HG03039 (cell line): ENCODE measurements at regions not wholly inside any gene's neighbourhood (a gene's known extent, or its start where the extent isn't known, plus 50 kb on each side); places are given as distances from the start of the nearest gene placed in this dataset.

Experiments
- ATAC-seq: cut with Tn5 transposase; IDR thresholded peaks from one replicate; pipeline ENCODE4 v1.9.1; 2021; ENCODE audit warnings: mild to moderate bottlenecking, moderate library complexity; ENCODE audit not compliant: unreplicated experiment

DNA sequence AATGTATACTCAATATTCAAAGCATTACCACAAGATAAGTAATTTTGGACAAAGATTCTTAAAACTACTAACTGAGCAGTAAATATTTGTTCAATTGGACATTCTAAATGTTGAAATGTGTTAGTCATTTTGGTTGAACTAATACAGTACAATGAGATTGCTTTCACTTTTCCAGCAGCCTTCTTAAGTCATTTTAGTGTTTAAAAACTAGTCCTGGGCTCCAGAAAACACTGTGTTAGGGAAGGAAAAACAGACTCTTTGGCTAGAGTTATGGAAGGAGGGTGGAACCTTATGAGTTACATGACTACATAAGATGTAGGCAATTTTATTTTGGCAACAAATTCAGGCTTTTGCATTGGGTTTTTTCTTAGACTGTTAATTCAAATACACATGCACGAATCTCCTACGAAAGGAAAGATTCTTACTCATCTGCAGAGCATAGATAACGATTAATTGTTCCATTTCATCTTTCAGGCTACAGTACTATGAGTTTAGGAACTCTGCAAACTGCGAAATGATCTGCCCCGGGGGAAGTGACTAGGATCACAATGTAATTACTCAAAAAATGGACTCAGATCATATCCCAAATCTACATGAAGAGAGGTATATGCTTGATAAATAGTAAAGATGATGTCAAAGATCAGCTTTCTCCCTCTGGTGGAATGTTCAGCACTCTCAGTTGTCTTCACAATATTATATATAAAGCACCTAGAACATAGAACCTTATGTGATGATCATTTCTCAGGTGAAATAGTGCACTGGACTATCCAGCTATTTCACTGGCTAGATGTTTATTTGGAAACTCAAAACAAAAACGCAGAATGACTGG is 492.8 kb upstream of the MDFIC2 start:
- ATAC-seq: no peak

DNA sequence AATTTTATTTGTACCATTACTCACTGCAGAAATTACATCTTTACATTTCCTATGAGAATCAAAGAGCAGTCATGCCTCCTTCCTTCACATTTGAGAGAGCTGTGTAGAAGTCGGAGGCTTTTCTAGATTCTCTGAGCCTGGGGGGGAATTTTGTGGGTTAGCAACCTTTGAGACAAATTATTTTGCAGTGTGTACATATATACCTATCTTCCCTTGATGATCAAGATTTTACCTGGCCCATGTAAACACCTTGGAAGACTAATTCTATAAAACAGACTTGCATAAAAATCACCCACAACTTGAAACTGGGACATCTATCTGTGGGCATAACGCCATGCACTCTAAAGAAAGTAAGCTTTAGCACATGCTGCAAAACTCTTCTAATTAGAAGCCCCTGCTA is 491.5 kb upstream of the MDFIC2 start:
- no peak for ATAC-seq

DNA sequence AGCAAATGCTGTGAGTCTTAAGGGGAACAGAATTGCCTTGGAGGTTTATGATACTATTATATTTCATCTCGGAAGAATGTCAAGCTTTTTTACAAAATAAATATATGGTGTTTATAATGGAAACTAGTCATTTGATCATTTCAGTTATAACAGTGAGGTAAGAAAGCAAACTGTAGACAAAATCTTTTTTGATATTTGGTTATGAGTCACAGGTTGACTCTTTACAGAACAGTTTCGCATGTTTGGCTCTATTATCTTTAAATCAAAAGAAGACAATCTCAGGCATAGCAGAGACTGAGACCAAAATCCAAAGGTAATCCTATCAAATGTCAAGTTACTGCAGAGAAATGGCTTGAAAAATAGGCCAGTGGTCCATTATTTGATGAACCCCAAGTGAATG is 490.9 kb upstream of the MDFIC2 start:
- ATAC-seq: no peak

DNA sequence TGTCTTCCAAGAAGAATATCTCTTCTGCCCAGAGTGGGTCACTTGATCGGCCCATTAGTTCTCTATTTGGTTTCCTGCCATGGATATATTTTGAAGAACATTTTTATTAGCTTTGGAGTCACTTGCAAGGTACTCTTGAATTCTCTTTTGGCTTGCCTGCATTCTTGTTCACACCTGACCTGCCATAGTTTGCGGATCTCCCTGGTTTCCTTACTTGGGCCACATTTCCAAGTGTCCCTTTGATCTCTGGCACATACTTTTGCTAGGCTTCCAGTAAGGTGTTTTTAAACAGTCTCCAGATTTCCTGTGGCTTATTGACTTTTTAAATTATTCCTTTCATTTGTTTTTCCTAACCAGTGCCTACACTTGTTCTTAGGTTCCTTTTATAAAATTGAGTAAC is 488.5 kb upstream of the MDFIC2 start:
- ATAC-seq: no peak

DNA sequence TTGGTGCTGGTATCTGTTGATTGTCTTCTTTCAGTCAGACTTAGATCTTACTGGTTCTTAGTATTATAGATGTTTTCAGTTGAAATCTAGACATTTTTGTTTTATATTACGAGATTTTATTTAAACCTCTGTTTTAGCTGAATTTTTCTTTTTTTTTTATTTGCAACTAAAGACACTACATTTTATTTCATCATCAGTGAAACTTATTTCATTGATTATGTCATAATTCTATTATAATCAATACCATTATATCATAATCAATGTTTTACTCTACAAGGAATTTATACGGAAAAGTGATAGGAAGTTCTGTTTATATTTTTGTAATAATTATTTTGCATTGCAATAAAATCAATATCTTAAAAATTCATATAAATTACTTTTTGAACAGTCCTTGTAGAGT is 477.4 kb upstream of the MDFIC2 start:
- no peak for ATAC-seq

DNA sequence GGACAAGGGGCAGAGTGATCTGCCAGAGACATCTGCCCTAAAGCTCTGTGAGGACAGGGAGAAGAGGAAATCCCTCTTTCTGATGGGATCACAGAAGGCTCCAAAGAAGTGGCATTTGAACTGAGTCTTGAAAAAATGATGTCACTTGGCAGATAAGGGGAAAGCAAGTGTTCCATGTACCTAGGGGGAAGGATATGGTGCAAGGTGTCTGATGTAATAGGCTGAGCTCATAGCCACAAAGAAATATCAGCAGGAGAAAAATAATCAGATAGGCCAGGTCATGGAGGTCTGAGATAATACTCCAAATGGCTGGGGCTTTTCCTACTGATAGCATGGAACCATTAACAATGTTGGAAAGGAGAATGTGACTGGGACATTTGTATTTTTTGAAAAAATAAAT is 468.4 kb upstream of the MDFIC2 start:
- ATAC-seq: no peak

DNA sequence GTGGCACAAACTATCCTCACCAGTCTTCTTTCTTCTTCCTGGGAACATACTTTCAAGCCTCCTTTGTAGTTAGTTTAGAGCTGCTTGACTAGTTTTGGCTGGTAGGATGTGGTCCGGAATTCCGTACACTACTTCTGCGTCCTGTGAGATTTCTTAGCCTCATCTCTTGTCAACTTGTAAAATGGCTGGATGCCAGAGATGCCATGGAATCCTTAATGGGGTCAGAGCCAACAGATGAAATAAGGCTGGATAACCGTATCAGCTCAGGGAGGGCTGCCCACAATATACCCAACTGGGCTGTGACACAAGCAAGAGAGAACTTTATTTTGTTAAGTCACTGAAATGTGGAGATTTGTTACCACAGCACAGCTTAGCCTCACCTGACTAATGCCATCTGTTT is 466.9 kb upstream of the MDFIC2 start:
- no peak for ATAC-seq

DNA sequence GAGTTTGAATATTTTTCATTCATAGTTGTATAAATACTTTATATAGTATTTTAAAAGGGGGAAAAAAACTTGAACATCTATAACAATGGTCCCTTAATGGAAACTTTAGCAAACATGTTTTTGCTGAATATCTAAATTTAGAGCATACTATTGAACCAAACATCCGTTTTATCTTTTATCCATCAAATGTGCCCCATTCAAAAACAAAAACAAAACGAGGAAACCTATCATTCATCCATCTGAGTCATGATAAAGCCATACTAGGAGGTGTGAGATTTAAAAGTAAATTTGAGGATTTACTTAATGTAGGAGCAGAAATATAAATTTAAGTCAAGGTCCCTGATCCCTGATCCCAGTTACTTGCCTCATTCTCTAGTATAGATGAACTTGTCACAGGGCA is 463.6 kb upstream of the MDFIC2 start:
- no peak for ATAC-seq

DNA sequence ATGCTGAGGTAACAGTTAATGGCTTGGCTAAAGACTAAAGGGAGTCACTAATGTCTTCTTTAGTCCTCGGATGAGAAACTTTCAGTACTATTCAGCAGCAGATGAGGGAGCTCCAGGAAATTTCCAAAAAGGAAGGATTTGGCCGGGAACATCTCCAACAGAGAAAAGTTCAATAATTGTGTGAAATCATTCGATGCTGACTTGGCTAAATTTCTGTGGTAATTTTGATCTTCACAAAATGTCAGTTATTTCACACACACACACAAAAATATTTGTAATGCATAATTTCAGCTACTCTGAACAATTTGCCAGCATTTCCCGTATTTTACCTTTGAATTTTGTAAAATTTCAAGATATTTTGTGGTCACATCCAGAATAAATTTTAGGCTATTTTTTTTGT is 462.8 kb upstream of the MDFIC2 start:
- ATAC-seq: no peak

DNA sequence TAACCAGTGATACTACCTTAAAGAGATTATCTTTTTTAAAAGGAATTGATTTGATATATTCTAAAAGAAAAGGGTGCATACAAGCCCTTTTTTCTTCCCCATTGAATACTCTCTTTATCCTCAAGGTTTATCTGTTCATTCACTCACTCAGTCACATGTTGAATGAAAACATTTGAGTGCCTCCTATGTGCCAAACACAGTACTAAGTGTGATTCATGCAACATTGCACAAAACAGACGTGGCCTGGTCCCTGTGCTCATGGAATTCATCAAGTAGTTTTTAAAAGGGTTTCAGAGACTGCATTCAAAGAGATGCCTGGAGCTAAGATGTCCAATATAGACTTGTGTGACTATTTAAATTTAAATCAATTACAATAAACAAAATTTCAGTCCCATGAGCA is 462.2 kb upstream of the MDFIC2 start:
- no peak for ATAC-seq

DNA sequence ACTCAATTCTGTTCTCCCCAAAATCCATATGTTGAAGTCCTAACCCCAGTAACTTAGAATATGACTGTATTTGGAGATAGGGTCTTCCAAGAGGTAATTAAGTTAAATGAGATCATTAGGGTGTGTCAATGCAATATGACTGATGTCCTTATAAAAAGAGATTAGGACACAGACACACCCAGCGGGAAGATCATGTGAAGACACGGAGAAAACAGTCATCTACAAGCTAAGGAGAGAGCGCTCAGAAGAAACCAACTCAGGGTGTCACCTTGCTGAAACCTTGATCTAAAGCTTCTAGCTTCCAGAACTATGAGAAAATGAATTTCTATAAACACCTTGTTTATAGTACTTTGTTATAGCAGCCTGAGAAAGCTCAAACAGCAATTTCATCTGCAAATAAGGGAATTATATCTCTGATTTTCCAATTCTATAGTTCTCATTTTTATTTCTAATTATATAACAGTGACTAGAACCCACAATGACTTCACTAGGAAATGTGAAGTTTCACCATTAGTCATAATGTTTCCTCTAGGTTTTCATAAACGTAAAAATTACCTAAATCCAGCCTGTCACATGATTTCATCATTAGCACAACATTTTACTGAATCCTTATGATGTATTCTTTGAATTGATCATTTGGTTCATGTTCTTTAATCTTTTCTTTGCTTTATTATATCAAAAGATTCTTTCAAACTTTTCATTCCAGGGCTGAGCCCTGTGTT is 459.1 kb upstream of the MDFIC2 start:
- ATAC-seq: no peak

DNA sequence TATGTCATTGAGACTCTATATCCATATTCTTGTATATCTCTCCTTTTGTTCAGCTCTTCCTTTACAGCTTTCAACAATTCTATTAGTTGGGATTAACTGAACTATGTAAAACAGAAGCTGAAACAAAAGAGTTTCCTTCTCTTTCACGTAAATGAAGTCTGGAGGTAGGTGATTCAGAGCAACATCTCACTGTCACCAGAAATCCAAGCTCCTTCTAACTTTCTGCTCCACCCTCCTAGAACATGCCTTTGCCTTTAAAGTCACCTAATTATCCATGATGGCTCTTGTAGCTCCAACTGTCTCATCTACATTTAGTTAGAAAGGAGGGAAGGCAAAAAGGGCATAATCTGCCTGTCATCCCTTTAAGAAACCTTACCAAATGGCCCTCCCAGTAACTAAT is 458.2 kb upstream of the MDFIC2 start:
- ATAC-seq: no peak

DNA sequence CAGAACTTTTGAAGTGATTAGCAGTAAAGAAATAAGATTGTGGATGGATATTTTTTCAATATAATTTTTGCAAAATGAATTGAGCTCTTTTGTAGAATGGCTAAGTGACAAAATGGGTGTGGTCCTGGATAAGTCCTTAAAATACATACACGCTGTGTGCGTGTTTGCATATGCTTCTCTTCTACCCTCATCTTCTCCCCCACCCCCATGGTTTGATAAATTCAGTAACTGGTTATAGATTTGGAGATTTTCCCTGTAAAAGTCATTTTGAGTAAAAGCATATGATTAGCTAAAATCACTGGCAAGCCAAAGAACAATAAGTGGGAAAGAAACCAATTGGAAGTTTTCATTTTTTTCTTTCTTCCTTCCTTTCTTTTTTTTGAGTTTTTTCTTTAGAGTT is 453.9 kb upstream of the MDFIC2 start:
- no peak for ATAC-seq

DNA sequence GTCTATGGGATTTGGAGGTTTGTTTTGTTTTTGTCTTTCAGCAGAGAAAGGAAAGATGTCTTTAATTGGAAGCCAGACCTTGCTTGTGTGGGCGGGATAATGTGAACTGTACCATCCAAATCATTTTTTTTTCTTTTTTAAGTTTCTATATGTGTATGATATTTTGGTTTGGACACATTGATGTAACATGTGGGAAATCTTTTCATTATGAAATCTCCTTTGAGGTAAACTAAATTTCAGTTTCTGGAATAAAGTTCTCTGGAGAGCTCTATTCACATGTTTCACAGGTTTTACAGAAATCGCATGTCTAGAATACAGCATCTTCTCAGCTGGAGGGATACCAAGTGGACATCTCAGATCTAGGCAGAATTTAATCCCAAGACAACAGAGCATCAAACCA is 451.5 kb upstream of the MDFIC2 start:
- no peak for ATAC-seq

DNA sequence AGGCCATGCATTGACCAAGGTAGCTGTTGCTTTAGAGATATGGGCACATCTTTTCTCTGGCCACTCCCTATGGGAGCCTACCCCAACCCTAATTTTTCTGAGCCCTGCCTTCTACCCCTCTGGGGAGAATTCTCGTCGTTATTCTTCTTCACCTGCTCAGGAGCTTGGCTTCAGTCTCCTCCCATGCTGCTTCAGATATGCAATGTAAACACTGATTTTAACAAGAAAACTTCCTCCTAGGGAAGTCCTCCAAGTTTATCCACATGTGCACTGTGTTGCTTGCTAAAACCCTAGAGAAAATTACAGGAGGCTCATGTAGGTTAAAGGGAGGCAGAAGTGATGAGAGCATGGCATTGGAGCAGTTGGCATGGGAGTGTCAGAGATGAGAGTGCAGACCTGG is 445.2 kb upstream of the MDFIC2 start:
- no peak for ATAC-seq

DNA sequence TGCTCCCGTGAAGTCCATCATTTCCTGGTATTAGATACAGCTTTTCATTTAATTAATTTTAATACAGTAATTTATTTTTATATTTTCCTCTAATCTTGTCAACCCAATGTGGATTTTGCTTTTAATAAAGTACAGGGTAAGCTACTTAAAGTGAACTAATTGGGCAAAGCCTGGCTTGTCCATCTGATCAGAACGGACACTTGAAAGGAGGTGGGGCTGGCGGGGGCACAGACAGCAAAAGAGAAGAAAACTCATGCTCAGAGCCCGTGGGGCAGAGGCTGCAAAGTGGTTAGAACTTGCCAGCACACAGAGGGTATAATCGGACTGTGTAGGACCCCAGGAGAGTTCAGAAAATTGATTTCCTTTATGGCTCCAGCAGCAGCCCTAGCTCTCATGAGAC is 443.1 kb upstream of the MDFIC2 start:
- ATAC-seq: no peak

DNA sequence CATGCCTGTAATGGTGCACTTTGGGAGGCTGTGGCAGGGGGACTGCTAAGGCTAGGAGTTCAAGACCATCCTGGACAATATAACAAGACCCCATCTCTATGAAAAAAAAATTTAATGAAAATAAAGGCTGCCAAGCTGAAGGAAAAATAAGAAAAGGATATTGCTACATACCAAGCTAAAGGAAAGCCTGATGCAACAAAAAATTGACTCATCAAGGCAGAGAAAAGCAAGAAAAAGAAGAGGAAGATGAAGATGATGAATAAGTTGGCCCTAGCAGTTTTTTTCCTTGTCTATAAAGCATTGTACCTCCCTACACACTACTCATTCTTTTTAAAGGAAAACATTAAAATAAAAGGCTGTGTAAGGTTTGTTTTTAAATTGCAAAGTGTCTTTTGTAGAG is 441.9 kb upstream of the MDFIC2 start:
- no peak for ATAC-seq

DNA sequence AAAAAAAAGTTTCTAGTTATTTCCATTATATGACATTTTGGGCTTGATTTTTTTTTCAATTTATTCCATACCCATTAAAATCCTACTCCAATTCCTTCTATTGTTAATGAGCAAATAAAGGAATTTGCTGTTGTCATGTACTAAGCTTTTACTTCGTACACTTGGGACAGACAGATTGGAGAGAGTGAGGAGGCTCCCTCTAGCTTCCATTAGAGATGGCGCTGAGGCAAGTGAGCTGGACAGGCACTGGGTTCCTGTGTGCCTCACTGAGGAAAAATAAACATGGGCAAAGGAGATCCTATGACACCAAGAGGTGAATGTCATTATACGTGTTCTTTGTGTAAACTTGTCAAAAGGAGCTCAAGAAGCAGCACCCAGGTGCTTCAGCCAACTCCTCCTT is 441.1 kb upstream of the MDFIC2 start:
- ATAC-seq: no peak

DNA sequence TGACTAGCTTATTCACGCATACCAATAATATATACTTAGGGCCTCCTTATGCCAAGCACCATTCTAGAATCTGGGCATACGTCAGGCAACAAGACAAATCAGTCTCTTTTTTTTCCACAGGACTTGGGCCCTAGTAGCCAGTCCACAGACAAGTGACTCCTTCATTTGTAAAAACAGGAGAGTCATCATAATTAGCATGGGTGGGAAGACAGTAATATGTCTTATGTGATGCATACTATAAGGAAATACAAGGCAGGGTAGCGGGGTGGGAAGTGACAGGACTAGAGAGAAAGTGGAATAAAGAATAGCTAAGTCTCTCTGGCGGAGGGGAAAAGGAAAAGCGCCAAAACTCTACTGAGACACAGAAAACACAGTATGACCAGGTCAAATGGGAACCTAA is 439.6 kb upstream of the MDFIC2 start:
- no peak for ATAC-seq

DNA sequence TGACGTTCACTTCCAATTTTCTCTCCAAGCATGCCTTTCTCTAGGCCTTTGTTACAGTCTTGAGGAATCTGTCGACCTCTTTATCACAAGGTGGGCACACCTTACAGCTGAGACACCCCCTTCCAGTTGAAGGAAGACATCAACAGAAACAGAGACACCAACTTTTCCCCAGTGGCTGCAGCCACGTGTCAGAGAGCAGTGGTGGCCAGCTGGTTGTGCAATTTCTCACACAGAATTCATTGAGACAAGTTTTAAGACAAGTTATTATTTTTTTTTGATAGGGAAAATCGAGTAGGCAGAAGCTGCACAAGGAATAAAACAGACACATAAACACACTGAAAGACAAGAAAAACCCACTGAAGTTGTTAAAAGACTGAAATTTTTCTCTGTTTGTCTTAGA is 436.7 kb upstream of the MDFIC2 start:
- ATAC-seq: no peak

DNA sequence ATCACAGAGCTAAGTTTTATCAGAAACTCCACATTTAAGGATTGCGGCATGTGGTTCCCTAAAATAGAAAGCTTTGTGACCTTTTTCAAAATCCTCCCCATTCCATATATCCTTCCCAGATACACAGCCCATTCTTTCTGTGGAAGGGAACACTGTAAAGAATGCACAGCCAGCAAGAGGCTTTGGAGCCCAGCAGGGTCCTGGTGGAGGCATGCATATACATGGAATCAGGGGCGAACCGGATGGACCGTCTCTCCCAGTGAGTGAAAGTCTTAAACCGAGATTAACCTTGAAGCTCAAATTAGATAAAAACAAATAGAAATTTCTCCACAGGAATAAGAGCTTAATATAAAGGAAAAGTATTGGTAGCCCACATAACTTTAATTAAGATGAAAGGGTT is 436.2 kb upstream of the MDFIC2 start:
- ATAC-seq: no peak

DNA sequence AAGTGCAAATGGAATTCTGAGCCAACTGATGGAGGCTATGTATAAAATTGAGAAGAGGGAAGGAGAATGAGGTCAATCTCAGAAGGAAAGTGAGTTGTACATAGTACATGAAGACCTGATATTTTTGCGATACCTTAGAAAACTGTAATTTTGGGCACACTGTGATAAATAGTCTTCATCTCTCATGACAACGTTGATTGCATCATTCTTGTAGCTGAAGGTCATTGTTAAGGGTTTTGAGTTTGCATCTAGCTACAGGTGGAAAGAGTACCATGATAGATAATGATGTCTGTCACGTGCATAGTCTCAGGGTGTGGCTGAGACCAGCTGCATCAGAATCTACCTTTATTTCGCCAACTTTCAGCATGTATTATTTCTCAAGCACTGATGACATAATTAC is 435.4 kb upstream of the MDFIC2 start:
- no peak for ATAC-seq

DNA sequence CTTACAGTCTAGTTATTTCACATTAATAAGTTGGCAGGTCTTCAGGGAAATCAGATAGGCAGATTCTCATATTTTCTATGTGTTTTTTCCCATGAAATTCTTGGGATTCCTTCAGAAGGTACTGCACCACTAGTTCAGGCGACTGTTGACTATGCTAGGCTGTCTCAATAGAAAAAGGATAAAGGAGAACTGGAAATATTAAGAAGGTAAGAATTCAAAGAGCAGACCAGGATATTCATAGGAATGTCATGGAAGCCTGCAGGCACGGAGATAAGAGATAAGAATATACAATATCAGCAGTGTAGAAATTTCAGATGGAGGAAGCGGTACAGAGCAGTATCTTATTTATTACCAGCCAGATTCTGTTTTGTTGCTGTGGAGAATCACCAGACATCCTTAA is 432.1 kb upstream of the MDFIC2 start:
- no peak for ATAC-seq
